ENCODE measurements at regions not wholly inside any gene's neighbourhood (a gene's known extent, or its start where the extent isn't known, plus 50 kb on each side); places are given as distances from the start of the nearest gene placed in this dataset.

GRCh38 chr20:17875106-17875980 is 93.3 kb downstream of the SNX5 start:
- Histone ChIP-seq H3K9ac (ENCODE audit: low read depth, low read length, poor library complexity) (no peak overlapping the region), H3K4me3 (ENCODE audit: low read length in 2 of 2) (no peak overlapping the region), H3K79me1 (ENCODE audit: low read depth, low read length) (no peaks in the 10 kb centered on the region), H3K4me2 (ENCODE audit: insufficient read depth, low read length, poor library complexity, severe bottlenecking) (no peak overlapping the region), H2BK15ac (ENCODE audit: low read length) (no peak overlapping the region), H4K8ac (ENCODE audit: low read depth, low read length) (no peak overlapping the region), H3K23ac (ENCODE audit: low read depth, low read length, poor library complexity) (no peak overlapping the region), H3K27ac (replicated peaks; ENCODE audit: low read length) (no peak overlapping the region), H2AK5ac (ENCODE audit: low read depth, low read length) (no peak overlapping the region), H3K18ac (ENCODE audit: low read length) (peak overlapping the region; percentile 50), H2AFZ (ENCODE audit: low read length) (peak overlapping the region; percentile 76), H4K91ac (ENCODE audit: low read depth, low read length, poor library complexity) (no peak overlapping the region), H3K14ac (ENCODE audit: low read length) (no peak overlapping the region), H2BK12ac (ENCODE audit: low read length) (peak overlapping the region; percentile 2), H2BK5ac (ENCODE audit: low read length) (no peak overlapping the region), H3K4me1 (ENCODE audit: control insufficient read depth in 2 of 2, insufficient read depth in 1 of 2, low read depth in 1 of 2, low read length in 2 of 2) (peaks cover 2 to 9% of the 10 kb centered on the region in 2 donors), H3K9me3 (replicated peaks in 1 of 2; ENCODE audit: control insufficient read depth in 2 of 2, insufficient read depth in 1 of 2, low read depth in 1 of 2, low read length in 2 of 2) (no peaks in the 10 kb centered on the region), H3K4ac (ENCODE audit: low read length) (no peak overlapping the region), H3K27me3 (ENCODE audit: control insufficient read depth in 3 of 3, insufficient read depth in 3 of 3, low read depth in 1 of 3, low read length in 3 of 3) (peaks cover 0 to 35% (median 0%) of the 10 kb centered on the region in 3 experiments), H2BK120ac (ENCODE audit: low read depth, low read length) (no peak overlapping the region), H3K36me3 (replicated peaks in 1 of 2; ENCODE audit: control insufficient read depth in 2 of 2, insufficient read depth in 2 of 2, low read length in 2 of 2) (no peaks in the 10 kb centered on the region)
- WGBS, 2 donors (ENCODE audit: extremely low coverage in 2 of 2, insufficient read length in 2 of 2, insufficient replicate concordance in 1 of 2) = no CpG with 5 or more reads among the region's 15 CpGs
- no peak for DNase-seq (ENCODE audit: low spot score)

- no peak overlapping the region for H3K27ac ChIP-seq (replicated peaks; ENCODE audit: low read length)
- no peak overlapping the region for H2BK5ac ChIP-seq (ENCODE audit: low read length)
- H2BK15ac ChIP-seq (ENCODE audit: low read length) = no peak overlapping the region
- H2AFZ ChIP-seq (ENCODE audit: low read length) = no peak overlapping the region
- H4K8ac ChIP-seq (ENCODE audit: low read depth, low read length) = no peak overlapping the region
- H3K4me3 ChIP-seq (ENCODE audit: low read length in 2 of 2) = no peak overlapping the region
- no peak overlapping the region for H3K18ac ChIP-seq (ENCODE audit: low read length)
- no peak overlapping the region for H2BK120ac ChIP-seq (ENCODE audit: low read depth, low read length)
- H3K14ac ChIP-seq (ENCODE audit: low read length) = no peak overlapping the region
- peaks cover 0 to 35% (median 0%) of the 10 kb centered on the region in 3 experiments for H3K27me3 ChIP-seq (ENCODE audit: control insufficient read depth in 3 of 3, insufficient read depth in 3 of 3, low read depth in 1 of 3, low read length in 3 of 3)
- no peak overlapping the region for H2BK12ac ChIP-seq (ENCODE audit: low read length)
- H3K36me3 ChIP-seq (replicated peaks in 1 of 2; ENCODE audit: control insufficient read depth in 2 of 2, insufficient read depth in 2 of 2, low read length in 2 of 2) = no peaks in the 10 kb centered on the region
- H2AK5ac ChIP-seq (ENCODE audit: low read depth, low read length) = no peak overlapping the region
- no peak overlapping the region for H3K9ac ChIP-seq (ENCODE audit: low read depth, low read length, poor library complexity)
- no peaks in the 10 kb centered on the region for H3K79me1 ChIP-seq (ENCODE audit: low read depth, low read length)
- no CpG with 5 or more reads among the region's 7 CpGs for WGBS, 2 donors (ENCODE audit: extremely low coverage in 2 of 2, insufficient read length in 2 of 2, insufficient replicate concordance in 1 of 2)
- no peak overlapping the region for H3K4me2 ChIP-seq (ENCODE audit: insufficient read depth, low read length, poor library complexity, severe bottlenecking)
- peaks cover 2 to 9% of the 10 kb centered on the region in 2 donors for H3K4me1 ChIP-seq (ENCODE audit: control insufficient read depth in 2 of 2, insufficient read depth in 1 of 2, low read depth in 1 of 2, low read length in 2 of 2)
- no peak overlapping the region for H3K4ac ChIP-seq (ENCODE audit: low read length)
- no peak overlapping the region for H4K91ac ChIP-seq (ENCODE audit: low read depth, low read length, poor library complexity)
- no peaks in the 10 kb centered on the region for H3K9me3 ChIP-seq (replicated peaks in 1 of 2; ENCODE audit: control insufficient read depth in 2 of 2, insufficient read depth in 1 of 2, low read depth in 1 of 2, low read length in 2 of 2)
- H3K23ac ChIP-seq (ENCODE audit: low read depth, low read length, poor library complexity) = peak overlapping the region; percentile 44
- no peak for DNase-seq (ENCODE audit: low spot score)
These were observed 94.1 kb downstream of the SNX5 start for GRCh38 chr20:17874271-17875105.

GRCh38 chr20:17873410-17874270 is 95.0 kb downstream of the SNX5 start:
- no peaks in the 10 kb centered on the region for H3K36me3 ChIP-seq (replicated peaks in 1 of 2; ENCODE audit: control insufficient read depth in 2 of 2, insufficient read depth in 2 of 2, low read length in 2 of 2)
- H2BK120ac ChIP-seq (ENCODE audit: low read depth, low read length) = no peak overlapping the region
- H3K79me1 ChIP-seq (ENCODE audit: low read depth, low read length) = no peaks in the 10 kb centered on the region
- peak overlapping the region; percentile 44 for H3K23ac ChIP-seq (ENCODE audit: low read depth, low read length, poor library complexity)
- no peak overlapping the region for H3K4ac ChIP-seq (ENCODE audit: low read length)
- DNase-seq (ENCODE audit: low spot score) = no peak
- H4K91ac ChIP-seq (ENCODE audit: low read depth, low read length, poor library complexity) = no peak overlapping the region
- no peaks in the 10 kb centered on the region for H3K9me3 ChIP-seq (replicated peaks in 1 of 2; ENCODE audit: control insufficient read depth in 2 of 2, insufficient read depth in 1 of 2, low read depth in 1 of 2, low read length in 2 of 2)
- no peak overlapping the region for H2BK12ac ChIP-seq (ENCODE audit: low read length)
- H3K18ac ChIP-seq (ENCODE audit: low read length) = peak overlapping the region; percentile 54
- no peak overlapping the region for H3K9ac ChIP-seq (ENCODE audit: low read depth, low read length, poor library complexity)
- H3K4me2 ChIP-seq (ENCODE audit: insufficient read depth, low read length, poor library complexity, severe bottlenecking) = no peak overlapping the region
- peak overlapping the region; percentile 19 for H2AK5ac ChIP-seq (ENCODE audit: low read depth, low read length)
- WGBS, 2 donors (ENCODE audit: extremely low coverage in 2 of 2, insufficient read length in 2 of 2, insufficient replicate concordance in 1 of 2) = no CpG with 5 or more reads among the region's 14 CpGs
- H2BK5ac ChIP-seq (ENCODE audit: low read length) = no peak overlapping the region
- no peak overlapping the region for H2BK15ac ChIP-seq (ENCODE audit: low read length)
- H3K14ac ChIP-seq (ENCODE audit: low read length) = no peak overlapping the region
- H3K4me1 ChIP-seq (ENCODE audit: control insufficient read depth in 2 of 2, insufficient read depth in 1 of 2, low read depth in 1 of 2, low read length in 2 of 2) = peaks cover 2 to 9% of the 10 kb centered on the region in 2 donors
- no peak overlapping the region for H3K27ac ChIP-seq (replicated peaks; ENCODE audit: low read length)
- peaks cover 0 to 30% (median 0%) of the 10 kb centered on the region in 3 experiments for H3K27me3 ChIP-seq (ENCODE audit: control insufficient read depth in 3 of 3, insufficient read depth in 3 of 3, low read depth in 1 of 3, low read length in 3 of 3)
- H2AFZ ChIP-seq (ENCODE audit: low read length) = no peak overlapping the region
- peak overlapping the region in 1 of 2 donors; percentile 12 for H3K4me3 ChIP-seq (ENCODE audit: low read length in 2 of 2)
- no peak overlapping the region for H4K8ac ChIP-seq (ENCODE audit: low read depth, low read length)

Data from neuronal stem cell (in vitro differentiated cells).